ENCODE measurements at regions not wholly inside any gene's neighbourhood (a gene's known extent, or its start where the extent isn't known, plus 50 kb on each side); places are given as distances from the start of the nearest gene placed in this dataset.

DNA sequence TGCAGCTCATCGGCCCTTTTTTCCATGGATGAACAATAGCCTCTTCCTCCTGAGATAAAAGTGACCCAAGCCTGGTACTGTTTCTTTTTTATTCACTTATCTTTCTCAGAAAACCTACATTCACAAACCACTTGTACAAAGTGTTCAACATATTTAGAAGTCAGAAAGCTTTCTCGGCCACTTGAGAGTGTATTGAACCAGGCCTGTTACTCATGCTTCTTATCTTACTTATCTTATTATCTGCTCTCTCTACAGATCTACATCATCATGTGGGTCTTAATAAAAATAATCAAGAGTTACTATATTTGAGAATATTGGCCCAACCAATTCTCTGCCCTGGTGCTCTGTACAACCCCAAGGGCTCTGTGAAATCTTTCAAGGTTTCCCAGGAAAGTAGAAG lies 242.1 kb downstream of the MREG start:
- TF ChIP-seq, protein P1, sequence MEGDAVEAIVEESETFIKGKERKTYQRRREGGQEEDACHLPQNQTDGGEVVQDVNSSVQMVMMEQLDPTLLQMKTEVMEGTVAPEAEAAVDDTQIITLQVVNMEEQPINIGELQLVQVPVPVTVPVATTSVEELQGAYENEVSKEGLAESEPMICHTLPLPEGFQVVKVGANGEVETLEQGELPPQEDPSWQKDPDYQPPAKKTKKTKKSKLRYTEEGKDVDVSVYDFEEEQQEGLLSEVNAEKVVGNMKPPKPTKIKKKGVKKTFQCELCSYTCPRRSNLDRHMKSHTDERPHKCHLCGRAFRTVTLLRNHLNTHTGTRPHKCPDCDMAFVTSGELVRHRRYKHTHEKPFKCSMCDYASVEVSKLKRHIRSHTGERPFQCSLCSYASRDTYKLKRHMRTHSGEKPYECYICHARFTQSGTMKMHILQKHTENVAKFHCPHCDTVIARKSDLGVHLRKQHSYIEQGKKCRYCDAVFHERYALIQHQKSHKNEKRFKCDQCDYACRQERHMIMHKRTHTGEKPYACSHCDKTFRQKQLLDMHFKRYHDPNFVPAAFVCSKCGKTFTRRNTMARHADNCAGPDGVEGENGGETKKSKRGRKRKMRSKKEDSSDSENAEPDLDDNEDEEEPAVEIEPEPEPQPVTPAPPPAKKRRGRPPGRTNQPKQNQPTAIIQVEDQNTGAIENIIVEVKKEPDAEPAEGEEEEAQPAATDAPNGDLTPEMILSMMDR (IDR thresholded peaks at IDR 0.05), result no peak
- TF ChIP-seq POLR2AphosphoS5 (IDR thresholded peaks at IDR 0.05), result no peak
